ENCODE measurements at regions not wholly inside any gene's neighbourhood (a gene's known extent, or its start where the extent isn't known, plus 50 kb on each side); places are given as distances from the start of the nearest gene placed in this dataset.

GRCh38 chr14:82879949-82880535 is 1346.4 kb upstream of the SEL1L start:
- DNase-seq (ENCODE audit: low read depth in 1 of 2, low spot score in 1 of 2), result no peak
- TF ChIP-seq SPI1 (IDR thresholded peaks at IDR 0.05; ENCODE audit: borderline replicate concordance, low read depth), result no peak
- TF ChIP-seq REST (IDR thresholded peaks at IDR 0.05; ENCODE audit: insufficient replicate concordance, low read depth), result no peak
- no peak for TF ChIP-seq POLR2AphosphoS5 (IDR thresholded peaks at IDR 0.05; ENCODE audit: low read depth)
- no peak for TF ChIP-seq GABPA (IDR thresholded peaks at IDR 0.05; ENCODE audit: low read depth)
- H3K27me3 ChIP-seq (ENCODE audit: insufficient read depth, poor library complexity, severe bottlenecking), result no peaks in the 10 kb centered on the region
- no peak overlapping the region for H3K27ac ChIP-seq (replicated peaks)
- no peak overlapping the region for H3K4me3 ChIP-seq (replicated peaks; ENCODE audit: insufficient read depth, low read length)

DNA sequence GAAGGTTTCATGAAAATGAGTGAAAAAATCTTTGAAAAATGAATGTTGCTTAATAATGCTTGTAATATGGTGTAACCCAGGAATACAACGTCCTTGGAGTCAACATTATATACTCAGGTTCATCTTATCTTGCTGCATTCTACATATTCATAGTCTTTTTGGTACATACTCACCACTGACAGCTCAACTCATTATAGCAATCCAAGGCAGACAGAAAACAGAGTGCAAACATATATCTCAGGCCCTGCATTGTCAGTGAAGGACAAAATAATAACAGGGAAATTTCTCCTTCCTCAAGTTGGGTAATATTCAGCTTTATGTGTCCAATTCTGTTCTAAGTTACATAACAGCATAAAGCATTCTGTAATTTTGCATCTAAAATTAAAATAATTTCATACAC is 1353.0 kb upstream of the SEL1L start:
- no peak overlapping the region for H3K27ac ChIP-seq (replicated peaks)
- no peaks in the 10 kb centered on the region for H3K27me3 ChIP-seq (ENCODE audit: insufficient read depth, poor library complexity, severe bottlenecking)
- no peak for DNase-seq (ENCODE audit: low read depth in 1 of 2, low spot score in 1 of 2)
- TF ChIP-seq SPI1 (IDR thresholded peaks at IDR 0.05; ENCODE audit: borderline replicate concordance, low read depth) (no peak), GABPA (IDR thresholded peaks at IDR 0.05; ENCODE audit: low read depth) (no peak)
- H3K4me3 ChIP-seq (replicated peaks; ENCODE audit: insufficient read depth, low read length), result no peak overlapping the region

- H3K4me3 ChIP-seq (replicated peaks; ENCODE audit: insufficient read depth, low read length), result no peak overlapping the region
- no peak overlapping the region for H3K27ac ChIP-seq (replicated peaks)
- no peak for TF ChIP-seq POLR2AphosphoS5 (IDR thresholded peaks at IDR 0.05; ENCODE audit: low read depth)
- no peak for TF ChIP-seq GABPA (IDR thresholded peaks at IDR 0.05; ENCODE audit: low read depth)
- no peak for TF ChIP-seq REST (IDR thresholded peaks at IDR 0.05; ENCODE audit: insufficient replicate concordance, low read depth)
- no peak for TF ChIP-seq SPI1 (IDR thresholded peaks at IDR 0.05; ENCODE audit: borderline replicate concordance, low read depth)
- TF ChIP-seq CTCF (IDR thresholded peaks at IDR 0.05; ENCODE audit: insufficient read depth, low read length), result no peak
- H3K27me3 ChIP-seq (ENCODE audit: insufficient read depth, poor library complexity, severe bottlenecking), result no peaks in the 10 kb centered on the region
- DNase-seq (ENCODE audit: low read depth in 1 of 2, low spot score in 1 of 2), result no peak
Observed at GRCh38 chr14:82889701-82890100, 1356.0 kb upstream of the SEL1L start.

GRCh38 chr14:82896476-82896875 is 1362.8 kb upstream of the SEL1L start:
- no peak for DNase-seq (ENCODE audit: low read depth in 1 of 2, low spot score in 1 of 2)
- Histone ChIP-seq H3K27ac (replicated peaks) (no peak overlapping the region), H3K4me3 (replicated peaks; ENCODE audit: insufficient read depth, low read length) (no peak overlapping the region), H3K27me3 (ENCODE audit: insufficient read depth, poor library complexity, severe bottlenecking) (no peaks in the 10 kb centered on the region)
- TF ChIP-seq CTCF (IDR thresholded peaks at IDR 0.05; ENCODE audit: insufficient read depth, low read length) (no peak), POLR2AphosphoS5 (IDR thresholded peaks at IDR 0.05; ENCODE audit: low read depth) (no peak), SPI1 (IDR thresholded peaks at IDR 0.05; ENCODE audit: borderline replicate concordance, low read depth) (no peak), REST (IDR thresholded peaks at IDR 0.05; ENCODE audit: insufficient replicate concordance, low read depth) (no peak), GABPA (IDR thresholded peaks at IDR 0.05; ENCODE audit: low read depth) (no peak)
